NCI-H2227 (cell line): ENCODE measurements at regions not wholly inside any gene's neighbourhood (a gene's known extent, or its start where the extent isn't known, plus 50 kb on each side); places are given as distances from the start of the nearest gene placed in this dataset.

Experiments
- DNase-seq: peaks from one replicate; lab custom pipeline; 2025; ENCODE audit not compliant: unreplicated experiment; lab: John Stamatoyannopoulos, UW

DNA sequence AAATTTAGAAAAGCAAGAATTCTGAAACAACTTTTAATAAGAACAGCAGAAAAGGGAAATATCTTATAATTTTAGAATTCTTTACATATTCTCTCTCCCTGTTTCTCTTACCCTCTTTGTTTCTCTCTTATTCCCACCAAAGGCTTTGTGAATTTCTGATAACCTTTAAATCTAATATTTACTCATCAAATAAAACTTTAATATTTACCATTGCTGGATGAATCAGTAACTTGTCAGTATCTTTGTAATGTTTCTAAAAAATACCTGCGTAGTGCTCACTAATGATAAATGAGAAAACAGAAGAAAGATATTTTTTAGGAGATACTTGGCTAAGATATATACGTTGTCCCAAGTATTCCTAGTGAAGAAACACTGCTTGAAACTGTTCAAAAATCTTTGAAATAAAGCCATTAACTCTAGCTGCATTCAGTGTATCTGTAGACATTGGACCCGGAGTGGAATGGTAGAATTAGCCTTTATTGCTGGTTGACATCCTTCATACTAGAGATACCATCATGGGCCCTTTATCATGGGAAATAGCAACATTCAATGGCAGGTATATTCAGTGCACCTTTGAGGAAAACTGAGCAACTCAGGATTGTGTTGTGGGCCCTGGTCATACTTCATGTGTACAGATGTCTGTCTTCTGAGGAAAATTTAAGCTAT, 2160.4 kb downstream of the MAT2B start:
- DNase-seq, result no peak

DNA sequence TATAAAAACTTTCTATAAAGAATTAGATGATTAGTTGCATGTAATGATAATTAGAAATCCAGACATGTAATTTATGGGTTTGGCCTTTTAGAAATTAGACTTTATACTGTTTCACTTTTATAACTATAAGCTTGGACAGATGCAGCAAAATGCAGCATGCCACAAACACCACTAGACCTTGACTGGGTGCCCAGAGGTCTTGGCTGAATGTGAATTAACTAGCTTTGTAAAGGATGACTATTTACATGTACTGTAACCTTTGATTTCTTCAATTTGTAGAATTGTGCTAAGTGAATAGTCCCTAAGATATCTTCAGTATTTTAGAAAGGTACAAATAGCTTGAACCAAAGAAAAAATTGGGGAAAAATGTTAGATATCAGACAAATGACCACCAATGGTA, 2168.1 kb downstream of the MAT2B start:
- no peak for DNase-seq

DNA sequence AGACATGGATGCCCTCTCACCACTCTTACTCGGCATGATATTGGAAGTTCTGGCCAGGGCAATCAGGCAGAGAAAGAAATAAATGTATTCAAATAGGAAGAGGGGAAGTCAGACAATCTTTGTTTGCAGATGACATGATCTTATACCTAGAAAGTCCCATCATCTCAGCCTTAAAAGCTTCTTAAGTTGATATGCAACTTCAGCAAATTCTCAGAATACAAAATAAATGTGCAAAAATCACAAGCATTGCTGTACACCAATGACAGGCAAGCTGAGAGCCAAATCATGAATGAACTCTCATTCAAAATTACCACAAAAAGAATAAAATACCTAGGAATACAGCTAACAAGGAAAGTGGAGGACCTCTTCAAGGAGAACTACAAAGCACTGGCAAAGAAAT, 2190.4 kb downstream of the MAT2B start:
- no peak for DNase-seq

DNA sequence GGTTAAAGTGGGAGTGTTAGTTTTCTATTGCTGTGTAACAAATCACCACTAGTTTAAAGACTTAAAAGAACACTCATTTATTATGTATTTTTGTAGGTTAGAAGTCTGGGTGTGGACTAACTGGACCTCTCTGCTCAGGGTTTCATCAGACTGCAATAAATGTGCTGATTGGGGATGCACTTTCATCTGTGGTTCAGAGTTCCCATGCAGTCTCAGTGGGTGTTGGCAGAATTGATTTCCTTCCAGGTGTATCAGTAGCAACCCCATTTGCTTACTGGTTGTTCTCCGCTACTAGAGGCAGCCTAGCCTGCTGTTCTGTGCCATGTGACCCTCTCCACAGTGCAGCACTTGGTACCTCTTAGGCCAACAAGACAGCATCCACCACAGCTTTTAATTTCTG, 2200.5 kb downstream of the MAT2B start:
- no peak for DNase-seq

DNA sequence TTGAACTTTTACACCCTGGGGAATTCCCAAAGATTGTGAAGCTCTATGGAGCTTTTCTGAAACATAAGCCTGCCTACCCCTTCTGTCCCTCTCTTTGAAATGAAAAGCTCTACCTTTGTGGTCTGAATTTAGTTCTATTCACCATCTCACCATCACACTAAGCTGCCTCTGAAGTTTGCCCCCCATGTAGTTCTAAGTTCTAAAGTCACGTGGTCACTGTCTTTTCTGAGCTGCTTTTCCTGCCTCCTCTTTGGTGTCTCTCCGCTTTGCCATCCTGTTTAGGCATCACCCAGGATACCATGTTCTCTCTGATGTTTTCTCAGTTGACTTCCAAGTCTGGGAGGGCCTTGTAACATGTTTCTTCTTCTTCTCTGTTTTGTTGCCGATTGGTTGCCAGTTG, 2206.6 kb downstream of the MAT2B start:
- no peak for DNase-seq

DNA sequence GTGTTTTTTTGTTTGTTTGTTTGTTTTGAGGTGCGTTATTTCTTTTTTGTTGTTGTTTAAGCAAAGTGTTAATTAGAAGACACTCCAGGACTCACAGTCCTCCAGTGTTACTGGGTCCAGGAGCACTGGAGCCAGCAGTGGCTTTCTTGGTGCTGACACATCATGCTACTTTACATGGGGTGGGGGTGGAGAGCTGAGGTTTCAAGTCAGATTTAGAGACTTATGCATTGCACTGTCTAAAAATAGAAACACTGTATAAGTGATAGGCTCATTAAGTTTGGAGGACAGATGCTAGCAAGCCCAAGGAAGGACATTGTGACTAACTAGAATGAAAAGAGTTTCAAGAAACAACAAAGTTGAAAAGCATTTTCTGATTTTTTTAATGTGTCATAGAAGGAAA, 2209.2 kb downstream of the MAT2B start:
- DNase-seq, result no peak

DNA sequence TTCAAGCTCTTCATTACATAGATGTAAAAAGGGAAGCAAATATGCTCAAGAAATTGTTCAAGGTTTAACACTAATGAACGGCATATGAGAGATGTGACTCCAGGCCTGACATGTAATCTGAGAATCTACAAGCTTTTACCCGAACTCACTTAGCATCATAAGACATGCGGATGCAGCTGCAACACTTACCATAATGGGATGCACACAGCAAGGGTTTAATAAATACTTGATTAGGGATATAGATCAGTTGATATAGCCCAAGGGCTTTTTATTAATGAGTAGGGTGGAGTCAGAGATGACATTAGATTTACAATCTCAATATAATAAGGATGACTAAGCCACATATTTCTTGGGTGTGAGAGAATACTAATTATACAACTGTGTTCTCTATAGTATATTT, 2215.5 kb downstream of the MAT2B start:
- DNase-seq, result no peak

DNA sequence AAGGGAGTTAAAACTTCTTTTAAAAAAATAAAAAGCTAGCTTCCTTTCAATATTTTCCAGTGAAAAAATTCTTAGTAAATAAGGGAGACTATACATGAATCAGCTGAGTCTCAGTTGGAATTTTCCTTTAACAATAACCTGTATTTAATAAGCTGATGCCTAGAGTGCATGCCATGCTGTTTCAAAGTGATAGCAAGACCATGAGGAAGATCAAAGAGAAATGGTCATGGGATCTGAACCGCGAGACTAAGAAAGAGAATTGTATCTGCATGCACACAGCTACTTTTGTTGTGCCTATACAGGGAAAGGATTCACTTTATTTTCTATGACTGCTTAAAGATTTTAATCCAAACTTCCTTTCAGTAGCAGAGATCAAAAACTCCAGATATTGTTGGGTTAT, 2217.0 kb downstream of the MAT2B start:
- DNase-seq, result no peak

DNA sequence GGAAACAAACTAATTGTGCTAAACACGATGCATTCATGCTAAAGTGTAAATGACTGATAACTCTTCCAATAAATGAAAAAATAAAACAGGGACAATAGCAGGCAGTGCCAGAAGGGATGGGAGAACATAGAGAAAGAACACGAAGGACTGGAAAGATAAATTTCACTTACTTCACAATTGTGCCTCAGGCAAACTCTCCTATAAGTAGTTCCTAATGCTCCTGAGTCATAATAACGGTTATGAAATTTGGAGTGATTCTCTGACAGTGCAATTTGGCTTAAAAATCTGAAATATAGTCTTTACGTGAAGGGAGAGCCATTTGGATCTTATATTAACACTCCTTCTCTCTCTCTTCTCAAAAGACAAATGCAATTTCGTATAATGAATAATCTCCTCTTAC, 2218.5 kb downstream of the MAT2B start:
- DNase-seq, result no peak

DNA sequence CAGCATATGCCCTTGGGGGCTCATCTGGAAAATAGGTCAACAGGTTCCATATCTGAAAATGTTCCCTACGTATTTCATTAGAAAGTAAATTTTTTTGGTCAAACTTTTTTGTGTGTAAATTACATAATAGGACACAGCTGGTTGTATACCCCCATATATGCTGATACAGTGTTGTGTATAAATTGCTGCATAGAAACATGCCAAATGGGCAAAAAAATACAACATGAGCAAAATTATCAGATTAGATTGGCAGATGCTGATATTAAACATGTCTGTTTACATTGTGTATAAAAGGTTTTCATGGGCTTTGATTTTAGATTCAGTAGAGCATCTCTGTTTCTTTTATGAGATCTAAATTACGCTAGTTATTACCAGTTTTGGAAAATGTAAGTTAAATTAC, 2223.0 kb downstream of the MAT2B start:
- DNase-seq, result no peak

DNA sequence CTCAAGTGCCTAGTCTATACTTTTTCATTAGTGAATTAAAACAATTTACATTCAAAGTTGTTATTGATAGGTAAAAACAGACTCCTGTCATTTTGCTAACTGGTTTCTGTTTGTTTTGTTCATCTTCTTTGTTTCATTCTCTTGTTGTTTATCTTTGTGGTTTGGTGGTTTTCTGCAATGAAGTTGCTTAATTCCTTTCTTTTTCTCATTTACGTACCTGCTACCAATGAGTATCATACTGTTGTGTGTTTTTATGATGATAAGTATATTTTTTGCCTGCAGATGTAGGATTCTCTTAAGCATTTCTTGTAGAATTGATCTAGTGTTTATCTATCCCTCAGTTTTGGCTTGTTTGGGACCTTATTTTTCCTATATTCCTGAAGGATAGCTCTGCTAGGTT, 2230.0 kb downstream of the MAT2B start:
- no peak for DNase-seq

DNA sequence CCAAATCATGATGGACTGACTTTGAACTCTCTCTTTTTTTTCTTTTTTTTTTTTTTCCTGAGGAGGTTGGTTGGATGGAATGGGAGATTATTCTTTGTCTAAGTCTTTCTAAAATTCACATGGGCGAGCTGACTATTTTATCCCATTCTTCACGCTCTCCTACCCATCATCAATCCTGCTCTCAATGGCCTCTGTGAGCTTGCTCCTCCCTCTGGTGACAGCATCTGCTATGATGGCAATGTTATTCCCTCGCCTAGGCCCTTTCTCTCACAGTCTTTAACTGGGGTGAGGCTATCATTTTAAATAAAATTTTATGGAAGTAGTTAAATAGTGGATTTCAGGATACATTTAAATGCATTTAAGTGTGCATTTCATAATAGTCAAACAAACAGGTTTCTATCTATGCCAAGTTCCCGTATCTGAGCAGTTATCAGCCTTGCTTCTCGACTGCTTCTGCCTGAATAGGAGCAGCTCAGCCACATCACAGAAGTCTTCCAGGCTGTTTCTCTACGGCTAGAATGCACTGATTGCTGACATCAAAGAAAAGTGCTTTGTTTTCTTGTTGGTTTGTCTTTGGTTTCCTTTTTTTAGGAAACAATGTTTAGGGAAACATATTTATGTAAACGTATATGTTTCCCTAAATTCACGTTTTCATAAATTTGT, 2233.8 kb downstream of the MAT2B start:
- DNase-seq, result no peak

DNA sequence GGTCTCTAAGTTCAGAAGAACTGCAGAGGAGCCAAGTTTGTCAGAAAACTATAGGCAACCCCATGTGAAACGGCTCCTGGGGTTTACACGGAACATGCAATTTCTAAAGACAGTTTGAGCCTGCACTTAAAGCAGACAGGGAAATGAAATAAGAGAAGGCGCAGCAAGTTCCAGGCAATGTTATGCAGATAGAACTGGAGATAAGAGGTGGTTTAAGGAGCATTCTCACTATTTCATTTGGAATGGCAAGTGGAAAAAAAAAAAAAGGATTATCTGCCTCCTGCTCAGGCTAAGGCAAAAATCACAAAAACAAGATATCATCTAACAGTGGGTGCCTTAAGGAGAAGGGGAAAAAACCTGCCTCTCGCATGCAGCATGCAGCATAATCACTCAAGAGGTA, 2252.4 kb downstream of the MAT2B start:
- no peak for DNase-seq

DNA sequence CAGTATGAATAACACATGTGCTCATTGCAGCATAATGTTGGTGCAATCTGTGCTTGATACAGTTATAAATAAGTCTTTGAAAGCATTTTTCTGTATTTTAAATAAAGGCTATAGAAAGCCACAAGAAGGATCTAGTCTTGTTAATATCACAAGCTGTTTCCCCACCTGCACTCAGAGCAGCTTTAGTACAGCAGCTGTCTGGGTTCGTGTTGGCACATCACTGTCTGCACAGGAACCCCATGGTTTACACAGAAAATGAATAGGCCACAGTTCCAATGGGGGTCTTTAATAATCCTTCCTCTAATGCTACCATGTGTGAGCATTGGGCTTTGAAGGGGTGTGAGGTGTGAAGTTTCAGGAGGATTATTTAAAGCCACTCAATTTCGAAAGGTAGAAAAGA, 2269.7 kb downstream of the MAT2B start:
- DNase-seq, result no peak

DNA sequence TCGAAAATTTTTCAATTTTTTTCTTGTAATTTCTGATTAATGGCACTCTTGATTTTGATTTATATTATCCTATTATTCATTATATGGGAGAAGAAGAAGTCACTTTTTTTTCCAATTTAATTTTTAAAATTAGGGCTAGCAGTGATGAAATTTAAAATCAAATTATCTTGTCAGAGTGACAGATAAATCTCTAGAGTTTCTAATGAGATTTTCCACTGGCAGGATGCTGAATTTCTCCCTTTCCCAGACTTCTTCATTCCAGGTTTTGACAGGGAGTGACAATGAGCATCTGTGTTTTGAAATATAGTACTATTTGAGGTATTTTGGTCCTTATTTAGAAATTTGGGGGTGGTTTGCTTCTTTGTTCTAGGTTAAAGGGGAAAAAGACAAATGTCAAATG, 2274.1 kb downstream of the MAT2B start:
- DNase-seq, result no peak

DNA sequence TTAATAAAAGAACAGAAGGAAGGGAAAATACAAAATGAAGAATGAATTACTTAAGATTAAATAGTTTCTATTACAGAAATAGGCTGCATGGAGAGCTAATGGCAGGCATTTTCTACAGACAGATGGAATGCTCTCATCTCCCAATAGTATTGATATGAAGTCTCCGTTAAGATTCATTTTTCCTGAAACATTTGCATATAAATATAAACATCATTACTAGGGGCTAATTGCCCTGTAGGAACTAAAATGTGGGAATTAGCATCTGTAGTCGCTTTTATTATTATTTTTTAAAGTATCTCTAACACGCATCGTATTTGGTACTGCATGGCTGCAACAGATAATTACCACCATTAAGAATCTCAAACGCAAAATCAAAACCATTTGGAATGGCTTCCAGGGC, 2275.5 kb downstream of the MAT2B start:
- DNase-seq, result no peak

DNA sequence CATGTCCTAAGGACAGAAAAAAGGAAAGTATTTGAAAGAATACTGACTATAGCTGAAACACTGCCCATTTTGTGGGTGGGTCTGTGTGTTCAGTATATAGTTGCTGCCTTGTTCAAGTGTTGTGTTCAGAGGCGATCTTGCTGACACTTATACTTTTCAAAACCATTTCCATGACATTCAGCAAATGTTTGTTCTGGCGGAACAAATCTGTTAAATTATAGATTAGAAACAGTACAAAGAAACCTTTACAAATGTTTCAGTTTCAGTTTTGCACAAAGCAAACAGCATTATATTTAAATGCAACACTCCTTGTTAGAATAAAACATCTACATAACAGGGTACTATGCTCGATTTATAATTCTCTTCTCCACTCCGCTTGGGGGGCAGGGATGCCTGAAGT, 2276.3 kb downstream of the MAT2B start:
- no peak for DNase-seq

DNA sequence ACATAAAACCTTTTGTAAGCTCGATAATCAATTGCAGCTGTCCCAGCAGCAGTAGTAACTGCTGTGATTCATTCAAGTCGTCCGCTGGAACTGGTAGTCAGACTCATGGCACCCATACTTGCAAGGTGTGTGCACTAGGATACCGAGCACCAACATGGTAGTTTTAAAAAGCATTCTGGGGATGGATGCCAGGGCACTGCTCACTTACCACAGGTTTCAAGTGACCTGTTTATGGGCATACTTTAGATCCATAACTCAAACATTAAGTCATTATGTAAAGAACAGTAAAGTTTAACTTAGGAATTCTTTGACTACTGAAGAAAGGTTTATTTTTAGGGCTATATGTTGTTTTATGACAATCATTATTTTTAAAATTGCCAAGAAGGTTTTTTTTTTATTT, 2277.6 kb downstream of the MAT2B start:
- DNase-seq, result no peak

DNA sequence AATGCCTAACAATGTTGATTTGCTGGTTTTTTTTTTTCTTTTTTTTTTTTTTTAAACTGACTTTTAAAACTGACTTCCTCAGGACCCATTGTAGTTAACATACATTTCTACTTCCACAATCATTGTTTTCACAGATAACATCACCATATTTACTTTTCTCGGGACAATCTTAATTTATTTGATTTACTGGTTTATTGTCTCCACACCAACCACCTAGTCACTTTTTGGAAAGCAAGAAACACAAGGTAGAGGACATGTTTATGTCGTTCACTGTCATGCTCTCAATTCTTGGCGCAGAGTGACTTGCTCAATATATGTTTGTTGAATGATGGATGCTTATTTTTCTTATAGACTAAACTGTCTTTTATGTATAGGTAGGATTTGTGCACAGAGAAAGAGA, 2280.7 kb downstream of the MAT2B start:
- DNase-seq, result no peak

DNA sequence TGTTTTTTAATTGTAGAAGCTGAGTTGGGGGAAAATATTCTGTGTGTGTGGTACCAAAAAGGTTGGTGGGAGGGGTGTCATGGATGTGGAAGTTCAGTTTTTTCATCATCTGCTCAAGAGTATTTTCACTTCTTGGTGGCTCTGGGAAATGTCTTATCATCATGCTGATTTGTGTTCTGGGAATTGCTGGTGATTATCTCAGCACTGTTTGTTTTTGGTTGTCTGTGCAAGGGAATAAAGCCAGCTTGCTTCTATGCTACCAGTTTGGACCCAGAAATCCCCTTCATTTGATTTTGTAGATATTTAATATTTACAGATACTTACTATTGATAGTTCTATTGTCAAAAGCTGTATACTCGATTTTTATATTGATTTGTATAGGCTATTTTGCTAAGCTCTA, 2289.7 kb downstream of the MAT2B start:
- DNase-seq, result no peak

DNA sequence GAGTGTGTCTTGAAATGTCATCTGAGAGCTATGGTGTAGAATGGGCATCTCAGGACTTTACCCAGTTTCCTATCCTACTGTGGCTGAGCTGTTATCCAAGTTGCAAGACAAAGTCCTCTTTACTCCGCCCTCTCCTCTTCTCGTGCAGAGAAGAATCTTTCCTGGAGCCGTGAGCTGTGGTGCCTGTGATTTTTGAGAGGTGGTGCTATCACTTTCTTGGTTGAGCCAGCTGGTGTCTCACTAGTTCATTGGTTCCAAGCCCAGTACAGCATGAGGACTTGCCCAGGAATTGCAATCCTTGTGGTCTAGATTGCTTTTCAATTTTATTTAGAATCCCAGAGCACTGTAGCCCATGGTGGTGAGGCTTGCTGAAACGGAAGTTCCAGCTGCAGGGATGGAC, 2300.3 kb downstream of the MAT2B start:
- no peak for DNase-seq

DNA sequence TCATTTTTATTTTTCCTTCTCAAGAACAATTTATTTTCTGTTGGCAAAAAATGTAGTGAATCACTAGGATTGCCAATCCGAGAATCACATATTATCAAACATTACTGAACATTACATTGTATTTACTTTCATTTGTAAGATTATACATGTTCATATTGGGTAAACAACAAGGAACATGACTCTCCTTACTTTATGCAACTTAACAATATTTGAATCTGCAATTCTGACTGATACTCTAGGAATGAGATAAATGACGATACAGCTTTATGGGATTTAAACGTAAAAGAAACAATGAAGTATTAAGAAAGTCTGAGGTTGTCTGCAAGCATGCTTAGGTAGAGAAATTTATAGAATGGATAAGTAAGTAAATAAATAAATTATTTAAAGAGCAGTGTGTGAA, 2302.9 kb downstream of the MAT2B start:
- DNase-seq, result no peak

DNA sequence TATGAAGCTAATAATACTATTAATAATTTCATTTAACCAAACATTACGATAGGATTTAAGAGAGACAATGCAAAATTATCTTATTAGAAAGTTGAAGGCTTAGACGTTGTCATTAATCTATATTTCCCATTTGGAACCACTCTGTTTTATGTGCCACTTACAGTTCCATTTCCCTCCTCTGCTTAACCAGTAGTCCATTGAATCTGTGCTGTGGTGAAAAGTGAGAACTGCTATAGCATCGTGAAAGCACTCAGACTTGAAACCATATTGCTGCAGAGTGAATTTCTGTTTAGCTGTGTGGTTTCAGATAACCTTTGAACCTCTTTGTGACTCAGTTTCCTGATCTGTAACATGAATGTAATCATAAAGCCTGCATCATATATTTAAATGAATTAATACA, 2304.5 kb downstream of the MAT2B start:
- no peak for DNase-seq
